ENCODE measurements at regions not wholly inside any gene's neighbourhood (a gene's known extent, or its start where the extent isn't known, plus 50 kb on each side); places are given as distances from the start of the nearest gene placed in this dataset.
A peak's percentile ranks its signal among the peaks of the same experiment; 100 is the strongest.

- DNase-seq (ENCODE audit: low spot score) (no peak), FAIRE-seq (no peak)
Observed at GRCh38 chr22:47805394-47805935, 1043.0 kb downstream of the TBC1D22A start.

DNA sequence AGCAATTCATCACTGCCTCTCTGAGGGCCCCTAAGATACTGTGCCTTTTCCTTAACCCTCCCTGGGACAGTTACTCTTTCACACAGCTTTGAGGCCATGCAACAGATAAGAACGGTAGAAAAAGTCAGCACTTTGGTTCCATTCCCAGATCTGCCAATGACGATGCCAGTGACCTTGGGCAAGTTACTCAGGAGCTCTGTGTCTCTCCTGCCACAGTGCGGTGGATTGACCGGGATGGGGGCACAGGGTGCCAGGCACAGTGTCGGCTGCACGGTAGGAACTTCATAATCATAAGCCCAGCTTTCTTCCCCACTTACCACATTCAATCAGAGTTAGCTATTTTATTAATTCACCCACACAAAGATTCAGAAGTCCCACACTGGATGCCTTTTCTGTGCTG is 1041.8 kb downstream of the TBC1D22A start:
- DNase-seq (ENCODE audit: low spot score) = no peak
- FAIRE-seq = no peak

DNA sequence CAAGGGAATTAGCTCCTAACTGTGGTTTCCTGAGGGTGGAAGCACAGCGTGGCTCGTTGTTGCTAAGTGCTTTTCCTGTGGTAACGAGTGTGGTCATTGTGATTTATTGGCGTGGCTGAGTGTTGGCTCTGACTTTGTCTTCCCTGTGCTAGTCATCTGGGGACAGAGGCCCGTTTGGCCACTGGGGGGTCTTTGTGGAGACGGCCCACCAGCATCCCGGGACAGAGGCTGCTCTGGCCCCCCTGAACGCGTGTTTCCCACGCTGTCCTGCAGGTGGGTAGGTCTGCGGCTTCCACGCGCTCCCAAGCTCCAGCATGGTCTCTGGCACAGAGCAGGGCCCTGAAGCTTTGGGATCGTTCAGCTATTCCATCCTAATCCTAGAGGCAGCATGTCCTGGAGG is 1040.0 kb downstream of the TBC1D22A start:
- no peak for FAIRE-seq
- DNase-seq (ENCODE audit: low spot score) = no peak

GRCh38 chr22:47801541-47802245 is 1039.2 kb downstream of the TBC1D22A start:
- DNase-seq (ENCODE audit: low spot score) = no peak
- no peak for FAIRE-seq

GRCh38 chr22:47798229-47798628 is 1035.8 kb downstream of the TBC1D22A start:
- DNase-seq (ENCODE audit: low spot score) (no peak), FAIRE-seq (peak; percentile 66)

DNA sequence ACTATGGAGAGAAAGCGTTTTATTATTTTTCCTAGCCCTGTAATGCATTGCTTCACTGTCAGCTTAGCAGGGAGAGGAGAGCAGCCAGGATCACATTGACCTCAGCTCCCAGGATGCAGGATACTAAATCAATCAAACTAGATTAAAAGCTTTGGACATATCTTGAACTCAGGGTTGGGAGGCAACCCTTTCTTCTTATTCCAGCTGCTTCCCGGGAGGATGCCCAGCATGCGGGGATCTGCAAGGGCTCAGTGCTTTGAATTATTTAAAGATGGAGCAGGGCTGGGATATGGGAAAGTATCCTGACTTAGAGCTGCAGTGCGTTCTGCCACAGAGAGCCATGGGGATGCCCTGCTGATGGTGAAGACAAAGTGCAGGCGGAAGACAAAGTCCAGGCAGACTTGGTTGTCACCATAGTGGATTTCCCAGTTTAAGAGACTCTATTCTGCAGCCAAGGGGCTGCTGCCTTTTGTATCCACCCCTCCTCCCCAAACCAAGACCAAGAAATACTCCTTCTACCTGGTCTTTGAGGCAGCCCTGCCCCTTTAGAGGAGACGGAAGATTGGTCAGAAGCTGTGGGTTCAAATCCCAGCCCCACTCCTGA is 1035.0 kb downstream of the TBC1D22A start:
- no peak for DNase-seq (ENCODE audit: low spot score)
- no peak for FAIRE-seq

- DNase-seq (ENCODE audit: low spot score) (no peak), FAIRE-seq (no peak)
Observed at GRCh38 chr22:47796128-47796908, 1033.9 kb downstream of the TBC1D22A start.

GRCh38 chr22:47795477-47796127 is 1033.2 kb downstream of the TBC1D22A start:
- no peak for DNase-seq (ENCODE audit: low spot score)
- no peak for FAIRE-seq

DNA sequence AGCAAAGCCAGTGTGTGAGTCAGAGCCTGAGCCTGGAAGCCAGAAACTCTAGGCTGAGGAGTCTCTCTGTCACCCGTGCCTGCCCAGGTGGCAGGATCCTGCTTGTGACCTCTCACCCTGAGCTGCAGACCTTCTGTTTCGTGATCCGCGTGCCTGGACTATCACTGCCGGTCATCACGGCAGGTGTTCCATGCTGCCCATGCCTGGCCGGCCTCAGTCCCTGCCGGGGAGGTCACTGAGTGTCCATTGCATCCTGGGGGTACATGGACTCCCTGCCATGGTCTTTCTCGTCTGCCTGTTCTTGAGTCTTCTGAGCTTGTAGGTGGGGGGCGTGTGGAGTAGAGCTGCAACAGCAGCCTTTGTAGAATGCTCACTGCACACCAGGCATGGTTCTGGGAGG is 1032.4 kb downstream of the TBC1D22A start:
- no peak for DNase-seq (ENCODE audit: low spot score)

GRCh38 chr22:47793304-47794101 is 1031.1 kb downstream of the TBC1D22A start:
- DNase-seq (ENCODE audit: low spot score) (no peak), FAIRE-seq (no peak)

More for the DNA sequence above, 1032.4 kb downstream of the TBC1D22A start:
- FAIRE-seq = no peak

GRCh38 chr22:47789171-47789570 is 1026.7 kb downstream of the TBC1D22A start:
- FAIRE-seq (no peak), DNase-seq (ENCODE audit: low spot score) (no peak)

GRCh38 chr22:47788461-47788860 is 1026.0 kb downstream of the TBC1D22A start:
- FAIRE-seq (no peak), DNase-seq (ENCODE audit: low spot score) (no peak)

- no peak for DNase-seq (ENCODE audit: low spot score)
- FAIRE-seq = no peak
Observed at GRCh38 chr22:47787501-47788227, 1025.2 kb downstream of the TBC1D22A start.

DNA sequence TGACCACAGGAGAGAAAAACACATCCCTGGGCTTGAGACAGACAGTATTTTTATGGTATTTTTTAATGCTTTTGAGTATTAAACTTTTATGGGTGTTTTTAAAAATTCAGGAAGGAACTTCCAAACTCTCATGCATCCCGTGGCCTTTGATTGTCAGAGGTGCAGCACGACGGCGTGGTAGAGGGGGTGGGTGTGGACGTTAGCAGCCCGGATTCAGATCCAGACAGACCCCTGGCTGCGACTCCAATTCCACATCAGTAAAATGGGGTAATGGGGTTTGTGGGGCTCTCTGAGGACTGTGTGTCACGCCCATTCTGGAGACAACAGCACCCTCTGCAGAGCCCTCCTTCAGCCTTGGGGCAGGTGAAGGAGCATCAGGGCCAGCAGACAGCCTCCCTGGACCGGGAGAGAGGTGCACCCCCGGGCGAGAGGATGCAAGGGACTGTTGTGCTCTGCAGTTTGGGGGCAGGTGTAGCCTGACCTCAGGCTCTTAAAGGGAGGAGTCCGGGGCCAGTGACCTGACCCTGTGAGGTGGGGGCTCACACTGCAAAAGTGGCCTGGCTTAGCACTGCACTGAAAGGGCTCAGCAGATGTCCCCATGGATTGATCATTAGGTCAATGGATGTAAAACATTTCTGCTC is 1024.3 kb downstream of the TBC1D22A start:
- FAIRE-seq = no peak

DNA sequence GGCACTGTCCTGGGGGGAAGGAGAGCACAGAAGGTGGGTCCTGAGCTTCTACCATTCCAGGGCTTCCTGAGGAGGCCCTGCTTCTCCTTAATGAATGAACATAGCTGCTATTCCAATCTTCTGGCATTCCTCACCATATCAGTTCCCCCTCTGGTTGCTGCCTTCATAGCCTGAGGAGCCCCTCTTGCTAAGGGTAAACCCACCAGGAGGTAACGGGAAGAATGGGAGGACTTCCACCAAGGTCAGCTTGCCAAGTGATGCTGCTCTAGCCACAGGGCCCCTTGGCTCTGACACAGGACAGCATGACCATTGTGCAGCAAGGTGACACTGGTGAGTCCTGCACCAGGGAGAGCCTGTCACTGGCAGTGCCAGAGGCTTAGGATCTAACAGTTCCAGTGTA is 1022.5 kb downstream of the TBC1D22A start:
- no peak for FAIRE-seq
- DNase-seq (ENCODE audit: low spot score) = no peak

More for the DNA sequence above, 1024.3 kb downstream of the TBC1D22A start:
- DNase-seq (ENCODE audit: low spot score) = no peak

GRCh38 chr22:47784367-47784983 is 1022.0 kb downstream of the TBC1D22A start:
- no peak for FAIRE-seq
- no peak for DNase-seq (ENCODE audit: low spot score)

DNA sequence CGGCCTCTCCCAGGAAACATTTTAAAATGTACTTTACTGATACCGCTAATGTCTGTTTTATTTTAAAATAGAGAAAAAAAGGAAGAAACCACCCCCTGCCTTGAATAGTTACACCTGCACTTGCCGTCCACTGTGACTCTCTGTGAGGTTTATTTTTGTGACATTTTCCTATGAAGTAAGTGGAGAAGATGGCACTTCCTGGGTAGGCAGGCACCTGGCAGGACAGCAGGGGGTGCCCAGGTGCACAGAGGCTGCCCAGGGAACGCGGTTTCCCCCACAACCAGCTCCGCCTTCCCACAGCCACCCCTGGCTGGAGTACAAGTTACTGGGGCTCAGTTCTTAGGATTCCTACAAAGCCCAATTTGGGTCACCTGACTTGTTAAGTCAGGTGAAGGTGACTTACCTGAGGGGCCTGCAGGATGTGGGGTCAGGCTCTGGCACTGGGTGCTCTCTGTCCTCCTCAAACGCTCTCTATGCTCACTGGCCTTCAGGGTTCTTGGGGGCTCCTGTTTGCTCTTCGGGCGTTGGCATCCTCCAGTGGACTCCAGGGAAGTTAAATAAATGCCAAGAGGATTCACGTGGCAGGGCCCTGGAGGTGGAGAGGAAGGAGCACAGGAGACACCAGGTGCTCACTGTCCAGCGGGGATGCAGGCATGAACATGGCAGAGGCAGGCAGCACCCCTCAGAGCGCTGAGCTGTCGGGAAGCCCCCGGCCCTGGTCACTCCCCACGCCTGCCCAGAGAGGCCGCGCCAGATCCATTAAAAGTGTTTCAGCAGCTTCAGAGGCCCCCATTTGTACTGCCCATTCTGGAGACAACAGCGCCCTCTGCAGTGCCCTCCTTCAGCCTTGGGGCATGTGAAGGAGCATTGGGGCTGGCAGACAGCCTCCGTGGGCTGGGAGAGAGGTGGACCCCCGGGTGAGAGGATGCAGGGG is 1021.2 kb downstream of the TBC1D22A start:
- FAIRE-seq (no peak), DNase-seq (ENCODE audit: low spot score) (no peak)
